A673 (cell line): ENCODE measurements at regions not wholly inside any gene's neighbourhood (a gene's known extent, or its start where the extent isn't known, plus 50 kb on each side); places are given as distances from the start of the nearest gene placed in this dataset.
"Not testable (repeated sequence)": the region's sequence is repeated elsewhere in the genome, so short reads cannot be mapped to it uniquely, and the experiment has no call there.

Experiments used
- EZH2 ChIP-seq: fragments of 200-600 bp; sonication (generic); IDR thresholded peaks from 2 replicates; pipeline ENCODE4 v1.6.1; 2017; ENCODE audit warnings: borderline replicate concordance, low read depth, mild to moderate bottlenecking, mixed read lengths, antibody characterized with exemption, low read length; ENCODE audit not compliant: poor library complexity, severe bottlenecking
- TF ChIP-seq, protein P1 (sequence below): fragments of 300-800, 200-600 bp; sonication (generic); conservative IDR thresholded peaks from 2 replicates; pipeline ENCODE4 v1.5.1; 2017; ENCODE audit warnings: low read depth, mild to moderate bottlenecking, antibody characterized with exemption, low read length, moderate library complexity, mixed read lengths

DNA sequence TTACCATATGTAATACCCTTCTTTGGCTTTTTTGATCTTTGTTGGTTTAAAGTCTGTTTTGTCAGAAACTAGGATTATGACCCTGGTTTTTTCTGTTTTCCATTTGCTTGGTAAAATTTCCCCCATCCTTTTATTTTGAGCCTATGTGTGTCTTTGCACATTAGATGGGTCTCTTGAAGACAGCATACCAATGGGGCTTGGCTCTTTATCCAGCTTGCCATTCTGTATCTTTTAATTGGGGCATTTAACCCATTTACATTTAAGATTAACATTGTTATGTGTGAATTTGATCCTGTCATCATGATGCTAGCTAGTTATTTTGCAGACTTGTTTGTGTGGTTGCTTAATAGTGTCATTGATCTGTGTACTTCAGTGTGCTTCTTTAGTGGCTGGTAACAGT, 103.1 kb upstream of the PHF24 start:
- not testable (repeated sequence) for TF ChIP-seq EZH2
- TF ChIP-seq, protein P1, sequence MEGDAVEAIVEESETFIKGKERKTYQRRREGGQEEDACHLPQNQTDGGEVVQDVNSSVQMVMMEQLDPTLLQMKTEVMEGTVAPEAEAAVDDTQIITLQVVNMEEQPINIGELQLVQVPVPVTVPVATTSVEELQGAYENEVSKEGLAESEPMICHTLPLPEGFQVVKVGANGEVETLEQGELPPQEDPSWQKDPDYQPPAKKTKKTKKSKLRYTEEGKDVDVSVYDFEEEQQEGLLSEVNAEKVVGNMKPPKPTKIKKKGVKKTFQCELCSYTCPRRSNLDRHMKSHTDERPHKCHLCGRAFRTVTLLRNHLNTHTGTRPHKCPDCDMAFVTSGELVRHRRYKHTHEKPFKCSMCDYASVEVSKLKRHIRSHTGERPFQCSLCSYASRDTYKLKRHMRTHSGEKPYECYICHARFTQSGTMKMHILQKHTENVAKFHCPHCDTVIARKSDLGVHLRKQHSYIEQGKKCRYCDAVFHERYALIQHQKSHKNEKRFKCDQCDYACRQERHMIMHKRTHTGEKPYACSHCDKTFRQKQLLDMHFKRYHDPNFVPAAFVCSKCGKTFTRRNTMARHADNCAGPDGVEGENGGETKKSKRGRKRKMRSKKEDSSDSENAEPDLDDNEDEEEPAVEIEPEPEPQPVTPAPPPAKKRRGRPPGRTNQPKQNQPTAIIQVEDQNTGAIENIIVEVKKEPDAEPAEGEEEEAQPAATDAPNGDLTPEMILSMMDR: not testable (repeated sequence)
